Superior temporal gyrus (tissue), 1 donor: ENCODE measurements at regions not wholly inside any gene's neighbourhood (a gene's known extent, or its start where the extent isn't known, plus 50 kb on each side); places are given as distances from the start of the nearest gene placed in this dataset.
A peak's percentile ranks its signal among the peaks of the same experiment; 100 is the strongest.

Experiments
- DNase-seq: peaks from one replicate; pipeline ENCODE4 v3.0.0-alpha.2; 2016; ENCODE audit errors: extremely low spot score

- DNase-seq, result peak; percentile 57
Observed at GRCh38 chr4:14096396-14096965, 469.0 kb upstream of the BOD1L1 start.

DNA sequence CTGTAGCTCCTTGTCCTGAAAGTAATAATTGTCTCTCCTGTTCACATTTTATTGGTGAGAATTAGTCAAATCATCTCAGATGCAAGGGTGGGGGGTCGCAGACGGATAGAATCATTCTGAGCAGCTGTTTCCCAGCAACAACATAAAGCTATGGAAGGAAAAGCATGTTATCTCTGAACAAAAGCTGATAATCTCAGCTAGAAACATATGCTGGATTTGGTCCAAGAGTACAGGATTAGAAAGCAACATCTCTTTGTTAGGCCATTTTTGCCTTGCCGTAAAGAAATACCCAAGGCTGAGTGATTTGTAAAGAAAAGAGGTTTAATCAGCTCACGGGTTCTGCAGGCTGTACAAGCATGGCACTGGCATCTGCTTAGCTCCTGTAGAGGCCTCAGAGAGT is 472.8 kb upstream of the BOD1L1 start:
- DNase-seq, result no peak

DNA sequence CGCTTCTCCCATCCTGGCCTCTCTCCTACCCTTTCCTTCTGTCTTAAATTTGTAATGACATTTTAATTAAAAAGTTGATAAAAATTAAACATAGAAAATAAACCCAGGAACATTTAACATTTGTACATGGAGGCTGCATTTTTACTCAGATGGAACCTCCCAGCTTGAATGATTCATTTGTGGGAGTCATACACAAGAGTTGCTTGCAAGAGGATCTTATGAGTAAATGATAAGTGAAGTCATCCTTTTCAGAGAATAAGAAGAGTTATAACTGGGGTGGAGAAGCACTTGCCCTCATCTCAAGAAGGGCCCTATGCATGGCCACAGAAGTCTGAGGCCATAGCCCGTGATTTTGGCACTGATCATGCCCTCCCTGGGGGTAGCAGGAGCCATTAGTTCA is 482.9 kb upstream of the BOD1L1 start:
- DNase-seq, result peak; percentile 20

DNA sequence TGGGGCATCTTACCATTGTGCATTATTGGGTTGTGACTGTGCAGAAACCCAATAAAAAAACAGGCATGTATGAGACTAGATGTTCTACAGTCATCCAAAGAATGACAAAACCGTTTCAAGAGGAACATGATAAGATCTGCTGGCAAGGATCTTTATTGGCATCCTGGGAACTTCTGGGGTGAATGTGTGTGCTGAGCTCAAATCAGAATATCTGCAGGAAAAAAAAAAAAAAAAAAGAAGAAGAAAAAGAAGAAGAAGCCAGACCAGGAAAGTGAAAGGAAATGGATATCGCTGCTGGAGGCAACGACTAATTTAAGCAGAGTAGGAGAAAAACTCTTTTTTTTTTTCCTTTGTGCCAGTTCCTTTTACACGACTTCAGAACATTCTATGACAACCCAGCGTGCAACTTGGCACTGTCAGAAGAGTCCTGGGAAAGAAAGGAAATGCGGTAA is 484.2 kb upstream of the BOD1L1 start:
- peak; percentile 47 for DNase-seq

DNA sequence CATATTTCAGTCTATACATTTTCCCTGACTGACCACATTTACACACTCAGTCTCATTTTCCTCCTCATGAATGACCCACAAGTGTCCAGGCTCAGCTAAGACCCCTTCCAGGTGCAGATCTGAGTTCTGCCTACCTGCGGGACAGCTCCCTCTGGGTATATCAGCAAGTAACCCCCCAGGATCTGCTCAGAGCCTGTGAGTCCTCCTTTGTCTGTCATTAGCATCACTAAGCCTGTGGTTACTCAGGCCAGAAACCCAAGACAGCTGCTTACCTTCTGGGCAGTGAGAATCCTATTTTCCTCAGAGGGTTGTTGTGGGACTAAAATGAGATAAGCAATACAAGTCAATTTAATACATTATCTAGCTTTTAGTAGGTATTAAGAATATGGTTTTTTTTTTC is 487.6 kb upstream of the BOD1L1 start:
- no peak for DNase-seq

DNA sequence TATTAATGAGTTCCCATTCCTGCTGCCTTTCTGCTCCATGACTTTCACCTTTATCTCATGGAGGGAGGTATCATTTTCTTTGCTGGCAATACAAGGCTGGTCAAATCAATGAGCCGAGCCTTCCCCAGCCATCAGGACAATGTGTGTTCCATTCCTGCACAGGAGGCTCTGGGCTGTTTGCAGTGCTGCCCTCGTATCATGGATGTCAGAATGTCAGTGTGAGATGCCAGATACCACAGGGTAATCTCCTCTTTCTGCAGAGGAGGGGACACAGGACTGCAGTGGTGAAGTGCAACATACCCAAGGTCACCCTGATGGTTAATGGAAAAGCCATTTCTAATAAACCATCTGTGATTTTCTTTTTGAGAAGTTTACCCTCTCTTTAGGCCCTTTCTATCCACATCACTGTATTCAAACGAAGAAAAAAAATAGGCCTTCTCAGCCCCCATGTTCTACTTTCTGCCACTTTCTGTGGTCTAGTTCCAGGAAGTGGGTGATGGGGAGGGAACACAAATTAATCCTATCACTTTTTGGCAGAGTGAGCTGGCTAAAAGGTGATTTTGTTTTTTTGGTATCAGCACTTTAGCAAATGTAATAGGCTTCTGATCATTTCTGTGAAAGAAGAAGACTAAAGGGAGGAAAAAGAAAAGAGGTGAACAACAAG is 490.2 kb upstream of the BOD1L1 start:
- DNase-seq, result no peak

DNA sequence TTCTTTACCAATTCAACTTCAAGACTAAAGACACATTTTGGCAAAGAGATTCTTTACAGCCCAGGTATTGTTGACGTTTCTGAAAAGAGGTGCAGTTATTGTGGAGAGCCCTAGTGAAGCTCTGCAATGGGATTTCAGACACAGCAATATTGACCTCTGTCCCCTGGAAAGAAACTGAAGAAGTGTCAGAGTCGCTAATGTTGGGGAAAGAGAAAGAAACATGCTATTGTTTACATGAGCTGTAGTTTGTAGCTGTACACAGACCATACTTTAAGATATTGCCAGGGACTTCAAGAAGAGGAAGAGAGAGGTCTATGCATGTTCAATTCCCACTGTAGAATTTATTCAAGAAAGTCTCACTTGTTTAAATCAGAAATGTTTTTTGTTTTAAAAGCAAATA is 497.3 kb upstream of the BOD1L1 start:
- no peak for DNase-seq

GRCh38 chr4:14125375-14126129 is 498.0 kb upstream of the BOD1L1 start:
- no peak for DNase-seq

- no peak for DNase-seq
Observed at GRCh38 chr4:14130551-14130950, 503.0 kb upstream of the BOD1L1 start.

- no peak for DNase-seq
Observed at GRCh38 chr4:14131335-14131734, 503.8 kb upstream of the BOD1L1 start.

- DNase-seq, result no peak
Observed at GRCh38 chr4:14132301-14132700, 504.8 kb upstream of the BOD1L1 start.

GRCh38 chr4:14138106-14138505 is 510.6 kb upstream of the BOD1L1 start:
- no peak for DNase-seq

- DNase-seq, result no peak
Observed at GRCh38 chr4:14143892-14144291, 516.4 kb upstream of the BOD1L1 start.

DNA sequence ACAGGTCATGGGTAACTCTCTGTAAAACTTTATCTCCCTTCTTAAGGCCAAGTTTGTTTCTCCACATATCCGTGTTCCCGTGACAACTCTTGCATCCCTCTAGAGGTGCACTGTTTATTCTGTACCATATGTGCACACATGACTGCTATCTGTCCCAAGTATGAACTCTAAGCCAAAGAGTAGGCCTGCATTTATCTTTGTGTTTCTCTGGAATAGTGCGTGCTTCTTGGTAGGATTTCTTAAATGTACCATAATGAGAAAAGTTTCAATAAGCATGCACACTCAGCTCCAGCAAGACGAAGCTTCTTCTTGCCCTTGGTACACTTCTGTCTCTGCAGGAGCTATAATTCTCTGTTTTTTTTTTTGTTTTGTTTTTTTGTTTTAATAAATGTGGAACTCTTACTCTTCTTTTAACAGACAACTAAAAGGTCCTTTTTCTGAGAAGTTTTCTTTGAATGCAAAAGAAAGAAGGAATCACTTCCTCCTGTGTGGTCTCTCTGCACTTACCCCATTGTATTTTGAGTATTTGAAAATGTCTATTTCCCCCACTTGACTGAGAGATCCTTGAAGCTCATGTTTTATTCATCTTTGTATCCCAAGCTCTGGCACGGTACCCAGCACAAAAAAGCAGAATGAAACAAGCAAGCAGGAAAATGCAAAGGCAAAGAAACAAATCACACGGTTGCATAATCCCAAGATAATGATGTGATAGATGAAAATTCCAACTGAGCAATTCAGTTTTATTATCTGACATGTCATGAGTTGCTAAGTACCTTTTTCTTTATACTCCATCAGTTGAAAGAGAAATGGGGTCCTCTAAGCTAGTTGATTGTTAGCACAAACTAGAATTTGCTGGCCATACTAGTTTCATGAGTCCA is 521.9 kb upstream of the BOD1L1 start:
- DNase-seq, result peak; percentile 67

GRCh38 chr4:14151101-14151500 is 523.6 kb upstream of the BOD1L1 start:
- DNase-seq, result no peak

DNA sequence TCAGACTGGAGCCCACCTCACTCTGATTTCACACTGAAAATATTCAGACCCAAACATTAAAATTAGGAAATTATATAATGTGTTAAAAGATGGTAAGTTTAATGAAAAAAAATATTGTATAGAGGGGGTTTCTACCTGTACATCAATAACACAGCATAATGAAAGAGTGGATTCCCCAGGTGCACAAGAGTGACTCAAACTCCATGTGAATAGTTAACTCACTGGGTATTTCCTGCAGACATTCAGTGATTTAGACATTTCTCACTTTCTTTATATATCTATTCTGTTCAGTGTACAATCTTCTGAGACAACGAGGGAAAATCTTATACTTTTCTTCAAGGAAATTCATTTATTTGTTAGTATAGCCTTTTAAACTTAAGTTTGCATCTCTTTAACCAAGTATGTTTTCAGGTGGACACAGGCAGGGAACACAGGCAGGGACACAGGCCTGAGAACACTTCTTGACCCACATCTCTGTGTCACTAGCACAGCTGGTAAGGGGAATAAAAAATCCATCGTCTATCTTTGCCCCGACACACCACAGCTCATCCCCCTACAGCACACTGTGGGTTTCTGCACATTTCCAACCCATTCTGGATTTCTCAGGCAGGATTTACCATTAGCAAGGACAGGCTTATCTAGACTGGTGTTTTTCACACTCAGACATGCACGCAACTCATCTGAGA is 525.5 kb upstream of the BOD1L1 start:
- DNase-seq, result no peak

DNA sequence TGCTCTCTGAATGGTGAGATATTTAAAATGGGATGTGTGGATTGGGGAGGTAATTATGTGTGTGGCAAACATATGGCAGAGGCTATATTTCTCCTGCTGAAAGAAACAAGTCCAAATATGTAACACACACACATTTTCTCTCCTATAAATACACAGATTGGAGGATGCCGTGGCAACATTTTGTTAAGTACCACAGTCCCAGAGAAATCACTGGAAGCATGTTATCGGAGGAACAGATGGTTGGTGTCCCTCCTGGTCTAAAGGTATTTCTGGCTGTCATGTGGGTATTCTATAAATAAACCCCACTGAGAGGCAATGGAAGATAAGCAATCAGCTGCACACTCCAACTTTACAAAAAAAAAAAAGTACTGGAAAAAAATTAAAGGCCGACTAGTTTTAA is 528.3 kb upstream of the BOD1L1 start:
- peak; percentile 69 for DNase-seq

- DNase-seq, result no peak
Observed at GRCh38 chr4:14157262-14157661, 529.7 kb upstream of the BOD1L1 start.

- no peak for DNase-seq
Observed at GRCh38 chr4:14165222-14165920, 537.8 kb upstream of the BOD1L1 start.

DNA sequence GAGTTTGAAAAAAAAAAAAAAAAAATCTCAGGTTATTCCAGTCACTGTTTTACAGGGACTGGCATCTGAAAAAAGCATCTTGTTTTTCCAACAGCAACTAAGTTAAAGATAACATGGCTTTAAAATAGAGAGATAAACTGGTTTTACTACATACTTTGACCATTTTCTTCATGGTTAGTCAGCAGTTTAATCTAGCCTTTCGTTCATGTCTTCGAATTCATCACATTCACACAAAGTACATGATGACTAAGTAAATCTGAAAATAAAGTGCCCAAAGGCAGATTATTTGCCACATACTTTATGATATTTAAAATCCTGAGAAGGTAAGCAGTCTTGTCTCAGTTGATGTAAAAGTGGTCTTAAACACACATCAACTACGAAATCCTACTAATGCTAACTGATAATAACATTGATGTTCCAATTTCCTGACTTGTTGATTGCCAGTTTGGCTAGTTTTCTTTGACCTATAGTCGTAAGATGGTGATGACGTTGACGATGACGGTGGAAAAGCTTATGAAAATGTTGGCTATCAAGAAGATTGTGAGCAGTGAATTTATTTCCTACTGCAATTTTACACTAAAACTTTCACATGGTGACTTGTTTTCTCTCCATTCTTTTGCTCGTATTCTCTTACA is 540.5 kb upstream of the BOD1L1 start:
- no peak for DNase-seq
